GM21529 (cell line): ENCODE measurements at regions not wholly inside any gene's neighbourhood (a gene's known extent, or its start where the extent isn't known, plus 50 kb on each side); places are given as distances from the start of the nearest gene placed in this dataset.

ENCODE experiments used
- ATAC-seq: cut with Tn5 transposase; IDR thresholded peaks from one replicate; pipeline ENCODE4 v1.9.1; 2021; ENCODE audit not compliant: unreplicated experiment

DNA sequence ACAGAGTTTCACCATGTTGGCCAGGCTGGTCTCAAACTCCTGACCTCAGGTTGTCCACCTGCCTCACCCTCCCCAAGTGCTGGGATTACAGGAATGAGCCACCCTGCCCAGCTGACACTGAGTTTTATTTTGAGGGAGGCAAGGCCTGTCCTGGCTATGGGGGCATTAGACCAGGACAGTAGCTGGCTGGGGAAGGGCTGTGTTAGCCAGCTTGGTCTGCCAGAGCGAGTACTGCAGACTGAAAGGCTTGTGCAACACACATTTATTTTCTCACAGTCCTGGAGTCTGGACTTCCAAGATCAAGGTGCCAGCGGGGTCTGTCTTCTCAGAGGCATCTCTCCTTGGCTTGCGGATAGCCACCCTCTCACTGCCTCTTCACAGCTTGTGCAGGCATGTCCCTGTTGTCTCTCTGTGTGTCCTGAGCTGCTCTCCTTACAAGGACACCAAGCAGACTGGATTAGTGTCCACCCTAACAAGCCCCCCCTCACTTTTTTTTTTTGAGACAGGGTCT, 59.4 kb upstream of the HAAO start:
- ATAC-seq, result no peak

DNA sequence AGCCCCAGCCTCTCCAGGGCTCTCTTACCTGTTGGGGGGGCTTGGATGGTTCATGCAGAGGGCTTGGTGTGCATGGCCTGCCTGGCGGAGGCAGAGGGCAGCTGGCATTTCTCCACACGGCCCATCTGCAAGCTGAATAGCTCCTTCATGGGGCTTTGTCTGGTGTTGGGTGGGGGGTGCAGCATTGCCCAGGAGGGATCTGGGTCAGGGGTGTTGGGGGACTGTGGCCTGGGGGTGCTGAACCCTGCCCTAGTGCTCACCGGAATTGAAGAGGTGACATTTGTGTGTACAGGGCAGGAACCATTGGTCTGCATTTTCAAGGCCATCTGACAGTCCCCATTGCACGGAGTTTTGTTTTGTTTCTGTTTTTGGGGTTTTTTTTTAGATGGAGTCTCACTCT, 58.8 kb upstream of the HAAO start:
- ATAC-seq, result no peak

DNA sequence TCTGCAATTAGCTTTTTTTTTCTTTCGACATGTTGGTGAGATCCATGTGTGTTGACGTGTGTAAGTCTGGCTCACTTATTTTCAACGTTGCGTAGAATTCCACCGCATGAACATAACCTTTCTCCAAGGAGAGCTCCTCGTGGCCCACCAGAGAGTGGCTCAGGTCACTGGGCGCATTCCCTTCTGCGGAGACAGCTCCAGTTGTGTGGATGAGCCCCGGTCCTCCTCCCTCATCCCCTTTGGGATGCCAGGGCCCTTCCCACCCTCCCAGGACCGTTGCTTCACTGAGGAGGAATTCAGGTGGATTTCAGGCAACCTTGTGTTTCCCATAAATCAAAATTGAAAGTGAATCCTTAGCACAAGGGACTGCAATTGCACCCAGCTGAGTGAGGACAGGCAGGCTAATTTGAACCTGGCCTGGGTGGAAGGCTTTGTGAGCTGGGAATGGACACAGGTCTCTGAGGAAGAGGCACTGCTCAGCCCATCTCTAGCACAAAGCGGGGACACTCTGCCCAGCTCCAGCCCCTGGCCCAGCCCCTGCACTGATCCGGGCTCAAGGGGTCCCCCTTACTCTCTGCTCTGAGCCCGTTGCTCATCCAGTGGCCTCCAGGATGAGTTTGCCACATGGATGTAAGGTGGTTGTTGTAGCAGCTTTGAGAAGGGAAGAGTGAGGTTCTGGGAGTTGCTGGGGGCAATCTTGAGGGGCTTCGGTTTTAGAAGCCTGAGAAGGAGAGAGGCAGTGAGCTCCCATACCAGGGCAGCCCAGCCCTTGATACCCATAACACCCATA, 57.8 kb upstream of the HAAO start:
- ATAC-seq, result no peak

DNA sequence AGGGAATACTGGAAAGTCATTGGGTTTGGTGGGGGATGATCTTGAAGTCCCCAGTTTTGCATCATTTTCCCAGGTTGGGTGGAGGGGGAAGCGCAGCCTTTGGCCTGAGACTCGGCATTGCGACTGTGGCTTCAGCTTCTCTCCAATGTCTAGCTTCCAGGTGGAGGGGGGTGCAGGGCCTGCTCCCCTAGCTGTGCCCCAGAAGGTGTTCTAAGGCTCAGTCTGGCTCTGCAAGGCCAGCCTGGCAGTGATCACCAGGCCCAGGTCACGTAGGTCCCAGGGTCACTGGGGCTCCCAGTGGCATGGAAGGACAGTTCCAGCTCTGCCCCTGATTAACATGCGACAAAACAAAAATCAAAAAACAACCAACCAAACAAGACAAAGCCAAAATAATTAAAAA, 56.9 kb upstream of the HAAO start:
- ATAC-seq, result no peak

DNA sequence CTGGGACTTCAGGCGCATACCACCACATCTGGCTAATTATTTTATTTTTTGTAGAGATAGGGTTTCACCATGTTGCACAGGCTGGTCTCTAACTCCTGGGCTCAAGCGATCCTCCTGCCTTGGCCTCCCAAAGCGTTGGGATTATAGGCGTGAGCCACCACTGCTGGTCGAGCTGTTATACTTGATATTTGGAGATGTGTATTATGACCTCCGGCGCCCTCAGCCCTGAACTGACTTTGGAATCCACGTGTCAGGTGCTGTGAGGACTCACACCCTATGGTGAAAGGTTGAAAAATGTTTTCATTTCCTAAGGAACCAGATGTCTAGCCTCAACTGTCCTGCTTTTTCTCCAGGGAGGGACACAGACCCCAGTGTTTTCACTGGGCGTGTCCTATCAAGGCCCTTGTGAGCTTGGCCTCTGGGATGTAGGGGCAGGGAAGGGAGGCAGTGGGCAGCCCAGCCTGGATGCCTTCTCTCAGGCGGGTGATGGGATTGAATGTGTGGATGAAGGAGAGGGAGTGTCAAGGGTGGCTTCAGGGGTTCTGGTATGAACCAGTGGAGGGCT, 56.4 kb upstream of the HAAO start:
- ATAC-seq, result no peak

DNA sequence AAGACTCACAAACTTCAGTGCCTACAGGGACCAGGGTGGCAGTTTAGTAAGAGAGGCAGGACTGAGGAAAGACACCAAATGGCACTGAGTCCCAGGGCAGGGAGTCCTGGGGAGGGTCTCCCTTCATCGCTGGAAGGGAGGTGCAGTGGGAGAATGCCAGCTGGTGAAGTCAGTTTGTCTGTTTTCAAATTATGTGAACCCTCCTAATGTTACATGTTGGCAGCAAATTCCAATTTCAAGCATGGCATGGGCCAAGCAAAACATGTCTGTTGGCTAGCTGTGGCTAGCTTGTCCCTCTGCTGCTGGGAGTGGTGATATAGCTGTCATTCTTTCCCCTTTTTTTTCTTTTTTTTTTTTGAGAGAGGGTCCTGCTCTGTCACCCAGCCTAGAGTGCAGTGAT, 55.9 kb upstream of the HAAO start:
- ATAC-seq, result no peak

DNA sequence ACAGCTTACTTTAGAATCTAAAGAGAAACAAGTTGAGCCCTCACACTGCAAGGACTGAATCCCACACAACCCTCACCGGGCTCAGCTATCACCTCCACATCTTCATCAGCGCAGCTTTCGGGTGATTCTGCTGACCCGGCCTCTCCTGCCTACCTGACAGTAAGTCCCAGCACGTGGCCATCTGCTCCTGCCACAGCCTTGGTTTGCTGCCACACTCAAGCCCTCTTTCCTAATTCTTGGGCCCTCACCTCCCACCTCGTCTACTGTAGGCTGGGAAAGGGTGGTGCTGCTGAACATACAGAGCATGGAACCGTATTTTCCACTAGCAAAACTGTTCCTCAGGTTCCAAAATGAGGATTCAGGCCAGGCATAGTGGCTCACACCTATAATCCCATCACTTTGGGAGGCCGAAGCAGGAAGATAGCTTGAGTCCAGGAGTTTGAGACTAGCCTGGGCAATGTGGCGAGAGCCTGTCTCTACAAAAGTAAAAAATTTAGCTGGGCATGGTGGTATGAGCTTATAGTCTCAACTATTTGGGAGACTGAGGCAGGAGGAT, 55.3 kb upstream of the HAAO start:
- no peak for ATAC-seq

DNA sequence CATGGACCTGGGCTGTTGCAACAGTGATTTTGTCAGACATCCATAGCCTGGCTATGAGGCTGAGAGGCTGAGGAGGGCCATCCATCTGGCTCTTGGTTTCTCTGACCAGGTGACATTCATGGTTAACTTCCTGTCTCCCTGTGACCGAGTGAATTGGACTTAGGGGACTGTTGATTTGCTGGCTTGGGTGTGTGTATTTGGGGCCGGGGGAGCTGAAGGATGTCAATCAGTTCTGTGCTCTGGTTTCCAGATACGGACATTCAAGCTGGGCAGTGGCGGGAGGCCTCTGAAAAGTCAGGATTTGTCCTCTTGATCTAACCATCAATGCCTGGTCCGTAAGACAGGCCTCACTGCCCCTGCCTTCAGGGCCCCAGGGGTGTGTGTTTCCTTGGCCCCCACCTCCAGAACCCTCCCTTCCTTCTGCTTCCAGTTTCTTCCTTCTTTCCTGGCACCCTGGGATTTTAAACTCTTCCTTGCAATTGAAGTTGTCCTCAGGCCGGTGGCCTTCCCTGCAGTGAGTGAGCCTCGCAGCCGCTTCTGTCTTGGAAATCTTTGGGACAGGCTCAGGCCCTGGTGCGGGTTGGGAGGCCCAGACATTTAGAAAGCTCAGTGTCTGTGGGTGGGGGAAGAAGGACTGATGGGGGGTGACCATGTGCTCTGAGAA, 54.7 kb upstream of the HAAO start:
- ATAC-seq, result no peak

DNA sequence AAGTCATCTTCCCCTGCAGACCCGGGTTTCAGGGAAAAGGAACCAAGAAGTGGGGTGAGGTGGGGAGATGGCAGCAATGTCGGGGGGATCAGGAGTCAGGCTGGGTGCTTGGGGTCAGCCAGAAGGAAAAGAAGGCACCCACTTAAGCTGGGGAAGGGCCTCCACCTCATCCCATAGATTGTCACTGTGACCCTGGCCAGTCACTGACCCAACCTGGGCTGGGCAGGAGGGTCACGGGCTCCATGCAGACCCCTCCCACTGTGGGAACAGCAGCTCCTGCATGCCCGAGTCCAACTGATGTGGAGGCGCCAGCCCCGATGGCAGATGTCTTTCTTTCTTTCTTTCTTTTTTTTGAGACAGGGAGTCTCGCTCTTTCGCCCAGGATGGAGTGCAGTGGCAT, 53.6 kb upstream of the HAAO start:
- no peak for ATAC-seq

DNA sequence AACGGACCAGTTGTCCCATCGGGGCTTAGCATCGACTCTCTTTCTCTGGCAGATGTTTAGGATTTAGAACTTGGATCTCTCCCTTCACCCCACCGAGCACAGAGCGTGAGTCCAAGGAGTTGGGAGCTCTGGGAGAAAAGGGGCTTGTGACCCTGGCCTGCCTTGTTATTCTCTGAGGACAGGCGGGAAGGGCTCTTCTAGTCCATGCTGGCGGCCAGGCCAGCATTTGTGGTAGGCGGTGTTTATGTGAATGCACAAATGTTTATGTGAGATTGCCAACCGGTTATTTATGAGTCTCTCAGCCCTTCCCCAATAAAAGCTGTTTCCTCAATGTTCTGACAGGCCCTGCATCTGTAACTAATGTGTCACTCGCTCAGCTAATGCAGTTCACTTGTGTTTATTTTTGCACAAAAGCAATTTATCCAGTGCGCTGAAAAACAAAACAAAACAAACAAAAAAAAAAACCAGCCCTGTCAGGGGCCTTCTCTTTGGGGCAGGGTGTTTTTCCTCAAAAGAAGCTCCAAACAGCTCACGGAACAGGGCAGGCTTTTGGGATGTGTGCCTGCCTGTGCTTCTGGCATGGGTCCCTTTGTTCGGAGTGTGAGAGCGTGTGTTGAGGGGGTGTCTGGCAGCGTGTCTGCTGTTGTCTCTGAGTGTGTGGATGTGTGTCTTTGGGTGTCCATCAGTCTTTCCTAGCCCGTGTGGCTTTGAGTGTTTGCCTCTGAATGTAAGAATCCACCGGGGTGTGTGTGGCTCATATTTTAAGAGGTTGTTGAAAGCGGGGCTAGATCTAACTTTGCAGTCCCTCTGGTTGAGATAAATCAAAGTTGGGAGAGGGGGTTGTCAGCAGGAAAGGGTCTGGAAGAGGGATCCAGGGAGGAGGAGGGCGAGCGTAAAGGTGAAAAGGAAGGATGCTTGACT, 52.8 kb upstream of the HAAO start:
- ATAC-seq, result no peak

DNA sequence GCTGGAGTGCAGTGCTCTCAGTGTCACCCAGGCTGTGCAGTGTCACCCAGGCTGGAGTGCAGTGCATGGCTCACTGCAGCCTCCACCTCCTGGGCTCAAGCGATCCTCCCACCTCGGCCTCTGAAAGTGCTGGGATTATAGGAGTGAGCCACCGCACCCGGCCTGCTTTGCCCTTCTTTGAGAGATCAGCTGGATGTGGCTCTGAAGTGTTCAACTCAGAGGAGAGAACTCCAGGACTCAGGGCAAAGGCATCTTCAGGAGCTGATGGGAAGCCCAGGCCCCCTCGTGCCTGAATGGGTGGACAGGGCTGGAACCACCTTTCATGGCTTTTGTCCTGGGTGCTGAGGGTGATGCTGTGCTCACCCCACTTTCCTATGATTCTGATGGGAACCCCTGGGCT, 52.0 kb upstream of the HAAO start:
- ATAC-seq, result no peak

DNA sequence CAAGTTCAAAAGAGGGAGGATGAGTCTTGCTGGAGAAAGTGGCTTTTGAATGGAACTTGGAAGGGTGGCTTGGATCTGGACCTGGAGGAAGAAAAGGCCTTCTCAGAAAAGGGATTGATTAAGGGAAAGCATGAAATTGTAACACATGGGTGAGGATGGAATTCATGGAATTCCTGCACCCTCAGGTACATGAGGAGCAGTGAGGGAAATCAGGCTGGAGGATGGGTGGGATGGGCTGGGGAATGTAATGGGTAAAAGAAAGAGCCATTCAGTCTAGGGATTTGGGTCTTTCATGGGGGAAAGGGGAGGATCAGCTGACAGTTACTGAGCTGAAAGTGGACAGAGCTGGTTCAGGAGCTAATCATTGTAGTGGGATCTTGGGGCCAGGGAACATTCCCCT, 51.2 kb upstream of the HAAO start:
- no peak for ATAC-seq

DNA sequence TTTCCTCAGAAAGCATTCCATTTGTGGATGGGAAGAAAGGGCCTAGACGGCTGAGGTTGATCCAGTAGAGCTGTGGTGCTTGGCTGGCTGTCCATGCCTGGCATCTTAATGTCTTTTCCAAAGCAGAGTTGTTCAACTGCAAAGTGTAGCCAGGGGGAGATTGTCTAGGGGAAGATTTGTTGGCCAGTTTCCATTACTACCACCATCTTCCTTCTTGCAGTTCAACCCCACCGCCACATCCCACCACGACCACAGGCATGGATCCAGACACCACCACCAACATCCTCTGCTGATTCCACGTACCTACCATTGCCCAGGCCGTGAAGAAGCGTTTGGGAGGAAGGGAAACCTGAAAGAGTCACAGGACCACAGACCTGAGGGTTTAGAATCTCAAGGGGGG, 50.7 kb upstream of the HAAO start:
- ATAC-seq, result no peak

DNA sequence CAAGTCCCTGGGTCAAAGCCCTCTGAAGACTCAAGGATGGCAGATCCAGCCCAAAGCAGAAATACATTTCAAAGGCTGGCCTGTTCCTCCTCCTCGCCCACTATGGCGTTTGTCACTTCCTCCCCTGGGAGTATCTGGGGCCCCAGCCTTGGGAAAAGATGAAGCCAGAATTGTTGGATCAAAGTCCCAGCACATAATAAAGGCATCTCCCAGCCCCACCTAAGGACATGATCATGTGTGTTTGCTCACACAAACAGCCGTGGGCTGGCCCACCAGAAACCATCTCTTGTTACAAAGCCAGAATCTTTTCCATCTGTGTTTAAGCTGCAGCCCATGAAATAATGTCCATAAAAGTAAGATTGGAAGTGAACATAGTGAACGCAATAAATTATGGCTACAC, 50.1 kb upstream of the HAAO start:
- no peak for ATAC-seq
